Vagina (tissue), 2 donors: ENCODE measurements at regions not wholly inside any gene's neighbourhood (a gene's known extent, or its start where the extent isn't known, plus 50 kb on each side); places are given as distances from the start of the nearest gene placed in this dataset.

Experiments
- CTCF ChIP-seq, 3 experiments: fragments of 450-650 bp in 2 of 3; fragments of 200-600 bp in 1 of 3; sonication (generic) in 1 of 3; IDR thresholded peaks; one replicate each; pipeline ENCODE4 v1.5.1; 2017 to 2019; ENCODE audit warnings: antibody characterized with exemption in 3 of 3, mild to moderate bottlenecking in 2 of 3, moderate library complexity in 2 of 3
- POLR2A ChIP-seq, 2 donors: fragments of 450-650 bp; IDR thresholded peaks; one replicate each; pipeline ENCODE4 v1.6.1; 2017; ENCODE audit warnings: antibody characterized with exemption in 2 of 2, mild to moderate bottlenecking in 2 of 2, moderate library complexity in 2 of 2

- TF ChIP-seq CTCF (IDR thresholded peaks at IDR 0.05) (no peak), POLR2A (IDR thresholded peaks at IDR 0.05) (no peak)
These were observed 98.6 kb downstream of the NOL4 start for GRCh38 chr18:34126121-34126520.
